Right lobe of liver (tissue), 4 donors: ENCODE measurements at regions not wholly inside any gene's neighbourhood (a gene's known extent, or its start where the extent isn't known, plus 50 kb on each side); places are given as distances from the start of the nearest gene placed in this dataset.

Experiments used
- CTCF ChIP-seq, 4 donors: fragments of 200-600 bp in 3 of 4; fragments of 450-650 bp in 1 of 4; IDR thresholded peaks; one replicate each; pipeline versions ENCODE4 v1.5.1 to v1.8.0; 2016 to 2022; ENCODE audit warnings: antibody characterized with exemption in 4 of 4, mild to moderate bottlenecking in 2 of 4
- POLR2A ChIP-seq: fragments of 450-650 bp; IDR thresholded peaks from one replicate; pipeline ENCODE4 v1.6.1; 2017; ENCODE audit warnings: antibody characterized with exemption, mild to moderate bottlenecking
- donor health status: DM: no; HTN: no; CAD: no.
- donor health status: DM: no; HTN: no; CAD: no.
- donor health status: DM: no; HTN: yes; CAD: no.

- TF ChIP-seq CTCF (IDR thresholded peaks at IDR 0.05) (no peak), POLR2A (no peak)
Observed at GRCh38 chr6:44044940-44045671, 82.1 kb downstream of the MRPL14 start.
